Peyer's patch (tissue), 4 donors: ENCODE measurements at regions not wholly inside any gene's neighbourhood (a gene's known extent, or its start where the extent isn't known, plus 50 kb on each side); places are given as distances from the start of the nearest gene placed in this dataset.

Source experiments
- DNase-seq, 3 donors: peaks; one replicate each; pipeline ENCODE4 v3.0.0-alpha.2; 2017 to 2019
- H3K27ac ChIP-seq, 4 donors: fragments of 200-600 bp; sonication (generic); one replicate each; pipeline ENCODE4 v1.5.1; 2016 to 2019
- H3K27me3 ChIP-seq, 2 donors: fragments of 200-600 bp; sonication (generic); one replicate each; pipeline ENCODE4 v1.5.1; 2019
- H3K36me3 ChIP-seq, 3 donors: fragments of 200-600 bp; sonication (generic); one replicate each; pipeline ENCODE4 v1.5.1; 2016 to 2019
- H3K4me1 ChIP-seq, 4 donors: fragments of 200-600 bp; sonication (generic); one replicate each; pipeline ENCODE4 v1.5.1; 2016 to 2019
- H3K4me3 ChIP-seq, 4 donors: fragments of 200-600 bp; sonication (generic); 1 replicate in 3 of 4; 2 replicates in 1 of 4; pipeline ENCODE4 v1.5.1; 2016 to 2019; ENCODE audit warnings: mild to moderate bottlenecking in 1 of 4
- H3K9me3 ChIP-seq, 4 donors: fragments of 200-600 bp; sonication (generic); one replicate each; pipeline ENCODE4 v1.5.1; 2016 to 2019; ENCODE audit warnings: mild to moderate bottlenecking in 1 of 4
- CTCF ChIP-seq, 6 experiments: fragments of 450-650 bp in 4 of 6; fragments of 200-600 bp in 2 of 6; sonication (generic) in 1 of 6; IDR thresholded peaks; one replicate each; pipeline ENCODE4 v1.5.1; 2017 to 2019; ENCODE audit warnings: antibody characterized with exemption in 6 of 6, mild to moderate bottlenecking in 3 of 6, moderate library complexity in 1 of 6
- POLR2A ChIP-seq, 2 donors: fragments of 450-650 bp; IDR thresholded peaks; one replicate each; pipeline ENCODE4 v1.5.1; 2017; ENCODE audit warnings: antibody characterized with exemption in 2 of 2, mild to moderate bottlenecking in 2 of 2, moderate library complexity in 2 of 2

GRCh38 chr10:44512431-44513022, 127.6 kb upstream of the CXCL12 start:
- Histone ChIP-seq H3K27me3 (no peaks in the 10 kb centered on the region), H3K9me3 (no peaks in the 10 kb centered on the region), H3K4me1 (no peaks in the 10 kb centered on the region), H3K27ac (no peak overlapping the region), H3K4me3 (no peak overlapping the region), H3K36me3 (no peaks in the 10 kb centered on the region)
- no peak for TF ChIP-seq POLR2A (IDR thresholded peaks at IDR 0.05)
- TF ChIP-seq CTCF (IDR thresholded peaks at IDR 0.05) = no peak
- no peak for DNase-seq

GRCh38 chr10:44513591-44513990, 128.7 kb upstream of the CXCL12 start:
- TF ChIP-seq CTCF (IDR thresholded peaks at IDR 0.05) = no peak
- H3K27ac ChIP-seq = no peak overlapping the region
- no peak overlapping the region for H3K4me3 ChIP-seq
- no peaks in the 10 kb centered on the region for H3K9me3 ChIP-seq
- no peaks in the 10 kb centered on the region for H3K27me3 ChIP-seq
- no peak for DNase-seq
- no peaks in the 10 kb centered on the region for H3K4me1 ChIP-seq
- H3K36me3 ChIP-seq = no peaks in the 10 kb centered on the region

- Histone ChIP-seq H3K36me3 (no peaks in the 10 kb centered on the region), H3K27ac (no peak overlapping the region), H3K4me1 (no peaks in the 10 kb centered on the region), H3K4me3 (no peak overlapping the region), H3K9me3 (no peaks in the 10 kb centered on the region), H3K27me3 (no peaks in the 10 kb centered on the region)
- no peak for DNase-seq
- TF ChIP-seq CTCF (IDR thresholded peaks at IDR 0.05) = no peak
- no peak for TF ChIP-seq POLR2A (IDR thresholded peaks at IDR 0.05)
Observed at GRCh38 chr10:44516891-44517290, 132.0 kb upstream of the CXCL12 start.

- no peak for TF ChIP-seq POLR2A (IDR thresholded peaks at IDR 0.05)
- no peak for TF ChIP-seq CTCF (IDR thresholded peaks at IDR 0.05)
- Histone ChIP-seq H3K36me3 (no peaks in the 10 kb centered on the region), H3K27ac (no peak overlapping the region), H3K4me1 (no peaks in the 10 kb centered on the region), H3K9me3 (no peaks in the 10 kb centered on the region), H3K4me3 (no peak overlapping the region), H3K27me3 (no peaks in the 10 kb centered on the region)
- no peak for DNase-seq
Observed at GRCh38 chr10:44517635-44518034, 132.7 kb upstream of the CXCL12 start.

GRCh38 chr10:44519361-44519760, 134.5 kb upstream of the CXCL12 start:
- DNase-seq = no peak
- no peak overlapping the region for H3K27ac ChIP-seq
- no peaks in the 10 kb centered on the region for H3K4me1 ChIP-seq
- H3K36me3 ChIP-seq = no peaks in the 10 kb centered on the region
- H3K4me3 ChIP-seq = no peak overlapping the region
- H3K27me3 ChIP-seq = no peaks in the 10 kb centered on the region
- TF ChIP-seq CTCF (IDR thresholded peaks at IDR 0.05) (no peak), POLR2A (IDR thresholded peaks at IDR 0.05) (no peak)
- H3K9me3 ChIP-seq = peaks cover 0 to 3% (median 0%) of the 10 kb centered on the region in 4 donors

GRCh38 chr10:44520651-44521050, 135.8 kb upstream of the CXCL12 start:
- Histone ChIP-seq H3K4me1 (no peaks in the 10 kb centered on the region), H3K9me3 (peaks cover 0 to 3% (median 0%) of the 10 kb centered on the region in 4 donors), H3K4me3 (no peak overlapping the region), H3K36me3 (no peaks in the 10 kb centered on the region), H3K27ac (no peak overlapping the region), H3K27me3 (no peaks in the 10 kb centered on the region)
- DNase-seq = no peak
- no peak for TF ChIP-seq CTCF (IDR thresholded peaks at IDR 0.05)
- no peak for TF ChIP-seq POLR2A (IDR thresholded peaks at IDR 0.05)
